ENCODE measurements at regions not wholly inside any gene's neighbourhood (a gene's known extent, or its start where the extent isn't known, plus 50 kb on each side); places are given as distances from the start of the nearest gene placed in this dataset.

- no peak for ATAC-seq
- no peaks in the 10 kb centered on the region for H3K4me1 Mint-ChIP-seq (ENCODE audit: low read depth)
- peaks cover 5% of the 10 kb centered on the region for H3K27me3 Mint-ChIP-seq (ENCODE audit: low read depth)
- DNase-seq, result no peak
- H3K36me3 Mint-ChIP-seq (ENCODE audit: insufficient read depth), result no peaks in the 10 kb centered on the region
- no peaks in the 10 kb centered on the region for H3K9me3 Mint-ChIP-seq
- H3K4me3 Mint-ChIP-seq, result no peak overlapping the region
Observed at GRCh38 chr1:14462851-14463250, 135.6 kb upstream of the KAZN start.

DNA sequence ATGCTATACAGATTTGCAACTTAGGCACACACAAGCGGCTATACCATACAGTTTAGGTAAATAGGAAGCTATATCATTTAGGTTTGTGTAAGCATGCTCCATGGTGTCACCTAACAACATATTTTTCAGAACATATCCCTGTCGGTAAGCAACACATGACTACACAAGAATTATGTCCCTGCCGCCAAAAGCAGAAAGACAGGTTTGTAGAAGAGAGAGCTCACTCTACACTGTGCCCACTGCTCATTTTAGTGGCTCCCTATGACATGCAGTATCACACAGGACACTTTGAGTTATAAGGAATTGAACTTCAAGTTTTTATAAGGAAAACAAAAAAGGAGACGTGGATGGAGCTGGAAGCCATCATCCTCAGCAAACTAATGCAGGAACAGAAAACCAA is 132.5 kb upstream of the KAZN start:
- H3K9me3 Mint-ChIP-seq, result peaks cover 3% of the 10 kb centered on the region
- DNase-seq, result no peak
- H3K4me1 Mint-ChIP-seq (ENCODE audit: low read depth), result no peaks in the 10 kb centered on the region
- no peaks in the 10 kb centered on the region for H3K36me3 Mint-ChIP-seq (ENCODE audit: insufficient read depth)
- no peaks in the 10 kb centered on the region for H3K27me3 Mint-ChIP-seq (ENCODE audit: low read depth)
- no peak for ATAC-seq
- no peak overlapping the region for H3K4me3 Mint-ChIP-seq

- H3K4me1 Mint-ChIP-seq (ENCODE audit: low read depth), result no peaks in the 10 kb centered on the region
- no peaks in the 10 kb centered on the region for H3K27me3 Mint-ChIP-seq (ENCODE audit: low read depth)
Observed at GRCh38 chr1:14467112-14467511, 131.4 kb upstream of the KAZN start.

DNA sequence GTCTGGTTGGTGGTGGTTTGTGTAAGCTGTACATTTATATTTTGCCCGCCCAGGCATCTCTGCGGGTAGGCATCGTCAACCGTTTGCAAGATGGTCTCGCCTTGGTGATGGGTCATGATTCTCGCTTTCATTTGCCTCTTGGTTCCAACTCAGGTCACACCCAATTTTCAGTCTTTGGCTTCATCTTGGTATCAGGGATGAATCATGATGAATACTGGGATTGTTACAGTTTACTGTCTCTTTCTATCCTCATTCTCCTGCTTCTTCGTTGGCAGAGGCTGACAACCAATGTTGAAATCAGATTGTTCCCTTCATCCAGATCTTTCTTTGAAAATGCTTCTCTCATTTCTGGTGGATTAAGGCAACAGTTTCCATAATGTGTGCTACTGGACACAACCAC is 129.7 kb upstream of the KAZN start:
- Mint-ChIP-seq H3K4me1 (ENCODE audit: low read depth) (no peaks in the 10 kb centered on the region), H3K9me3 (peaks cover 6% of the 10 kb centered on the region), H3K27me3 (ENCODE audit: low read depth) (no peaks in the 10 kb centered on the region), H3K36me3 (ENCODE audit: insufficient read depth) (no peaks in the 10 kb centered on the region), H3K4me3 (no peak overlapping the region)
- ATAC-seq (no peak), DNase-seq (no peak)

More at GRCh38 chr1:14467112-14467511, 131.4 kb upstream of the KAZN start:
- Mint-ChIP-seq H3K4me3 (no peak overlapping the region), H3K36me3 (ENCODE audit: insufficient read depth) (no peaks in the 10 kb centered on the region), H3K9me3 (peaks cover 3% of the 10 kb centered on the region)
- DNase-seq, result no peak
- ATAC-seq, result no peak

GRCh38 chr1:14470802-14471201 is 127.7 kb upstream of the KAZN start:
- H3K4me1 Mint-ChIP-seq (ENCODE audit: low read depth), result no peaks in the 10 kb centered on the region

GRCh38 chr1:14474856-14475255 is 123.6 kb upstream of the KAZN start:
- Mint-ChIP-seq H3K27me3 (ENCODE audit: low read depth) (peaks cover 4% of the 10 kb centered on the region), H3K9me3 (peaks cover 6% of the 10 kb centered on the region), H3K4me3 (no peak overlapping the region), H3K36me3 (ENCODE audit: insufficient read depth) (no peaks in the 10 kb centered on the region), H3K4me1 (ENCODE audit: low read depth) (no peaks in the 10 kb centered on the region)
- DNase-seq (no peak), ATAC-seq (no peak)

More at GRCh38 chr1:14470802-14471201, 127.7 kb upstream of the KAZN start:
- Mint-ChIP-seq H3K36me3 (ENCODE audit: insufficient read depth) (no peaks in the 10 kb centered on the region), H3K4me3 (no peak overlapping the region), H3K27me3 (ENCODE audit: low read depth) (peaks cover 4% of the 10 kb centered on the region), H3K9me3 (peaks cover 6% of the 10 kb centered on the region)
- ATAC-seq (no peak), DNase-seq (no peak)

GRCh38 chr1:14476170-14476955 is 122.1 kb upstream of the KAZN start:
- no peaks in the 10 kb centered on the region for H3K36me3 Mint-ChIP-seq (ENCODE audit: insufficient read depth)
- H3K4me1 Mint-ChIP-seq (ENCODE audit: low read depth), result no peaks in the 10 kb centered on the region
- DNase-seq (no peak), ATAC-seq (no peak)
- no peak overlapping the region for H3K4me3 Mint-ChIP-seq
- peaks cover 4% of the 10 kb centered on the region for H3K27me3 Mint-ChIP-seq (ENCODE audit: low read depth)
- H3K9me3 Mint-ChIP-seq, result peaks cover 3% of the 10 kb centered on the region

- H3K36me3 Mint-ChIP-seq (ENCODE audit: insufficient read depth), result no peaks in the 10 kb centered on the region
- peaks cover 4% of the 10 kb centered on the region for H3K27me3 Mint-ChIP-seq (ENCODE audit: low read depth)
- no peaks in the 10 kb centered on the region for H3K4me1 Mint-ChIP-seq (ENCODE audit: low read depth)
- H3K4me3 Mint-ChIP-seq, result no peak overlapping the region
- DNase-seq, result no peak
- peaks cover 3% of the 10 kb centered on the region for H3K9me3 Mint-ChIP-seq
- no peak for ATAC-seq
Observed at GRCh38 chr1:14478120-14478519, 120.4 kb upstream of the KAZN start.

DNA sequence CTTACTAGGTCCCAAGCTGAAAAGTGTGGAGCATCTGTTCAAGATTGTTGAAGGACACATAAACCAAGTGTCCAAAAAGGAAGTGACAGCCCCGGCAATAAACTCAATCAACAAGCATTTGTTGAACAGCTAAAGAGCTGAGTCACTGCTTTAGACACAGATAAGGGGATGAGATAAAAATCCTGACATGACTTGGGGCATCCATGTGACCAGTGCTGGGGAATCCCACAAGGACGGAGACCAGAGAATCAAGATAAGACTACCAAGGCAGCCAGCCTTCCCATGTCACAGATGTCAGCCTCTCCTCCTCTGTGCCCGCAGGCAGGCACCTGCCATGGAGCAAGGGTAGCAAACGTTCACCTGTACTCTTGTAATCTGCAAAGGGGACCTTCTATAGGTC is 118.6 kb upstream of the KAZN start:
- H3K9me3 Mint-ChIP-seq, result no peaks in the 10 kb centered on the region
- ATAC-seq, result no peak
- H3K4me1 Mint-ChIP-seq (ENCODE audit: low read depth), result no peaks in the 10 kb centered on the region
- DNase-seq, result no peak
- H3K4me3 Mint-ChIP-seq, result no peak overlapping the region
- peaks cover 2% of the 10 kb centered on the region for H3K27me3 Mint-ChIP-seq (ENCODE audit: low read depth)
- no peaks in the 10 kb centered on the region for H3K36me3 Mint-ChIP-seq (ENCODE audit: insufficient read depth)

DNA sequence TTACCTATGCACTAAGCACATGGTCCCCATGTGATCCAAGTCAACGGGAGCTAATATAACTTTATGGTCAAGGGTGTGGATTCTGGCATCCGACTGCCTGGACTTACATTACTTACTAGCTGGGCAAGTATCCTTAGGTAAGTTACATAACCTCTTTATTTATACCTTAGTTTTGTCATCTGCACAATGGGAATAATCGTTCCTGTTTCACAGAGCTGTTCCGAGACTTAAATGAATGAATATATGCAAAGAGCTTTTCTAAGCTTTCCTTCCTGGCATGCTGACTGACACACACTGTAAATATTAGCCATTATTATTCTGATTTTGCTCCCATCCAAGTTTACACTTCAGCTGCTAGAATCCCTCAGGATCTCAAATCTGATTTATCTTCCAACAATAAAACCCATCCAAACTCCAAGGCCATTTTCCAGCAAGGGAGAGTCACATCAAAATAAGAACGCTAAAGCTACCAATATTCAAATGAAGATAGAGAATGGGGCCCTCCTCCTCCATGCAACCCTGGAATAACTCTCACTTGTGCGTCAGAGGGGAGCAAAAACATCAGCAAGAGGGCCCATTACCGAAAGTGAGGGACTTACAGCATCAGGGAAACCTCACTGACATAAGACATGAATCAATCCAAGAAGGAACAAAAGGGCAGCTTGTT is 115.6 kb upstream of the KAZN start:
- Mint-ChIP-seq H3K36me3 (ENCODE audit: insufficient read depth) (no peaks in the 10 kb centered on the region), H3K9me3 (no peaks in the 10 kb centered on the region), H3K27me3 (ENCODE audit: low read depth) (no peaks in the 10 kb centered on the region), H3K4me1 (ENCODE audit: low read depth) (no peaks in the 10 kb centered on the region), H3K4me3 (no peak overlapping the region)
- no peak for DNase-seq
- ATAC-seq, result no peak

DNA sequence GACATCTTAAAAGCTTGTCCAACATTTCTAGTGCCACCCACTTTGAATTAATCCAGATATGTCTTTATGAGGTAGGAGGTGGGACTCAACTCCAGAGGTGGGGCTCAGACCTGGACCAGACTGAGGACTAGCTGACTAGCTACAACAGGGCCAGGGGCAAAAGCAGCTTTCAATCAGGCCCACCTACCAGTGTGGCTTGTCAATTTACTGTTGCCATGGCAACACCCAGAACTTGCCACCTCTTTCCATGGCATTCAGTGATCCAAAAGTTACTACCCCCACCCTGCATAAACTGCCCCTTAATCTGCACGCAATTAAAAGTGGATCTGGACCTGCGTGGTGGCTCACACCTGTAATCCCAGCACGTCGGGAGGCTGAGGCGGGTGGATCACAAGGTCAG is 113.2 kb upstream of the KAZN start:
- Mint-ChIP-seq H3K36me3 (ENCODE audit: insufficient read depth) (no peaks in the 10 kb centered on the region), H3K4me3 (no peak overlapping the region), H3K27me3 (ENCODE audit: low read depth) (no peaks in the 10 kb centered on the region), H3K4me1 (ENCODE audit: low read depth) (no peaks in the 10 kb centered on the region), H3K9me3 (no peaks in the 10 kb centered on the region)
- DNase-seq, result no peak
- ATAC-seq, result no peak

GRCh38 chr1:14486401-14487201 is 111.9 kb upstream of the KAZN start:
- no peak for ATAC-seq
- Mint-ChIP-seq H3K9me3 (no peaks in the 10 kb centered on the region), H3K4me1 (ENCODE audit: low read depth) (no peaks in the 10 kb centered on the region), H3K36me3 (ENCODE audit: insufficient read depth) (no peaks in the 10 kb centered on the region), H3K27me3 (ENCODE audit: low read depth) (no peaks in the 10 kb centered on the region), H3K4me3 (no peak overlapping the region)
- no peak for DNase-seq

DNA sequence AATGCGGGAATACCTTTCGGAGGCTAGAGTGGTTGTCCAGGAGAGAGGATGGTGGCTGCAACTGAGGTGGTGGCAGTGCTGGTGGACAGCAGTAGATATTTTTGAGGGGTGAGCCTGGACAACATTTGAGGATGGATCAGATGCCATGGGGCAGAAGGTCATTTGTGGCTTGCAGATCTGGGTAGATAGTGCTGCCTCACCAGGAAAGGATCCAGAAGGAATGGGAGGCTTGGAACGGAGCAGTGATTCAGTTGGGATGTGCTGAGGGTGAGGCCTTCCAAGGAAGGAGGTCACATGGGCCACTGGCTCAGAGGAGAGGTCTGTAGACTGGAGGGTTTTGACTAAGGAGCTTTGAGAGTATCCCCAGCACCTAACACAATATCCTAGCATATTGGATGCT is 110.8 kb upstream of the KAZN start:
- ATAC-seq, result no peak
- Mint-ChIP-seq H3K4me1 (ENCODE audit: low read depth) (no peaks in the 10 kb centered on the region), H3K9me3 (no peaks in the 10 kb centered on the region), H3K27me3 (ENCODE audit: low read depth) (no peaks in the 10 kb centered on the region), H3K4me3 (no peak overlapping the region), H3K36me3 (ENCODE audit: insufficient read depth) (no peaks in the 10 kb centered on the region)
- no peak for DNase-seq

- ATAC-seq (no peak), DNase-seq (no peak)
- H3K9me3 Mint-ChIP-seq, result no peaks in the 10 kb centered on the region
- no peak overlapping the region for H3K4me3 Mint-ChIP-seq
- peaks cover 11% of the 10 kb centered on the region for H3K27me3 Mint-ChIP-seq (ENCODE audit: low read depth)
- no peaks in the 10 kb centered on the region for H3K36me3 Mint-ChIP-seq (ENCODE audit: insufficient read depth)
- no peaks in the 10 kb centered on the region for H3K4me1 Mint-ChIP-seq (ENCODE audit: low read depth)
Observed at GRCh38 chr1:14494911-14495310, 103.6 kb upstream of the KAZN start.

Measured in activated T-cell treated with anti-CD3 and anti-CD28 coated beads, Interleukin-2, amount 50 U/mL, for 4 hours (primary cell).